ENCODE measurements at regions not wholly inside any gene's neighbourhood (a gene's known extent, or its start where the extent isn't known, plus 50 kb on each side); places are given as distances from the start of the nearest gene placed in this dataset.

GRCh38 chr11:109121173-109121932, 300.6 kb upstream of the C11orf87 start:
- WGBS (ENCODE audit: extremely low coverage, insufficient coverage, insufficient read length) = no CpG with 5 or more reads among the region's 5 CpGs
- H2BK120ac ChIP-seq (ENCODE audit: insufficient read depth, low read length, poor library complexity) = no peak overlapping the region
- no peak overlapping the region for H3K4me2 ChIP-seq (ENCODE audit: low read length)
- H3K4me1 ChIP-seq (ENCODE audit: control insufficient read depth in 1 of 2, insufficient read depth in 2 of 2, low read length in 2 of 2) = no peaks in the 10 kb centered on the region
- no peak overlapping the region for H3K27ac ChIP-seq (ENCODE audit: low read depth, low read length)
- H4K12ac ChIP-seq (ENCODE audit: low read depth, low read length) = no peak overlapping the region
- no peaks in the 10 kb centered on the region for H3K9me3 ChIP-seq (ENCODE audit: insufficient read depth, low read depth, low read length)
- no peak for DNase-seq
- H3K27me3 ChIP-seq (ENCODE audit: insufficient read depth, low read length) = no peaks in the 10 kb centered on the region
- H3K79me1 ChIP-seq (ENCODE audit: low read length) = no peaks in the 10 kb centered on the region
- H2BK12ac ChIP-seq (ENCODE audit: low read length) = no peak overlapping the region
- H3K36me3 ChIP-seq (ENCODE audit: control insufficient read depth in 1 of 2, insufficient read depth in 2 of 2, low read length in 2 of 2) = no peaks in the 10 kb centered on the region
- no peak overlapping the region for H2AK5ac ChIP-seq (ENCODE audit: low read length)
- H3K14ac ChIP-seq (ENCODE audit: low read length) = no peak overlapping the region
- H4K91ac ChIP-seq (ENCODE audit: low read depth, low read length) = no peak overlapping the region
- no peaks in the 10 kb centered on the region for H3K79me2 ChIP-seq (ENCODE audit: control insufficient read depth, insufficient read depth, low read length, poor library complexity)
- H4K8ac ChIP-seq (ENCODE audit: low read depth, low read length) = no peak overlapping the region
- H3K9ac ChIP-seq (ENCODE audit: low read length) = no peak overlapping the region
- no peak overlapping the region for H3K23ac ChIP-seq (ENCODE audit: low read length)
- no peak overlapping the region for H3K18ac ChIP-seq (ENCODE audit: low read length)
- H2AFZ ChIP-seq (ENCODE audit: insufficient read depth, low read length, poor library complexity) = no peak overlapping the region
- H3K4ac ChIP-seq (ENCODE audit: low read depth, low read length) = no peak overlapping the region
- no peak overlapping the region for H3K4me3 ChIP-seq (ENCODE audit: low read depth, low read length)
- H2BK5ac ChIP-seq (ENCODE audit: low read depth, low read length, poor library complexity) = no peak overlapping the region

- no peak overlapping the region for H2AK5ac ChIP-seq (ENCODE audit: low read length)
- no peak overlapping the region for H2BK120ac ChIP-seq (ENCODE audit: insufficient read depth, low read length, poor library complexity)
- H3K36me3 ChIP-seq (ENCODE audit: control insufficient read depth in 1 of 2, insufficient read depth in 2 of 2, low read length in 2 of 2) = no peaks in the 10 kb centered on the region
- DNase-seq = no peak
- H3K27ac ChIP-seq (ENCODE audit: low read depth, low read length) = no peak overlapping the region
- no peak overlapping the region for H3K4ac ChIP-seq (ENCODE audit: low read depth, low read length)
- no peak overlapping the region for H4K8ac ChIP-seq (ENCODE audit: low read depth, low read length)
- no peak overlapping the region for H2AFZ ChIP-seq (ENCODE audit: insufficient read depth, low read length, poor library complexity)
- WGBS (ENCODE audit: extremely low coverage, insufficient coverage, insufficient read length) = no CpG with 5 or more reads among the region's 11 CpGs
- H4K12ac ChIP-seq (ENCODE audit: low read depth, low read length) = no peak overlapping the region
- H2BK12ac ChIP-seq (ENCODE audit: low read length) = no peak overlapping the region
- H3K18ac ChIP-seq (ENCODE audit: low read length) = no peak overlapping the region
- no peak overlapping the region for H3K14ac ChIP-seq (ENCODE audit: low read length)
- H3K23ac ChIP-seq (ENCODE audit: low read length) = no peak overlapping the region
- no peaks in the 10 kb centered on the region for H3K79me2 ChIP-seq (ENCODE audit: control insufficient read depth, insufficient read depth, low read length, poor library complexity)
- H3K9me3 ChIP-seq (ENCODE audit: insufficient read depth, low read depth, low read length) = no peaks in the 10 kb centered on the region
- H3K4me1 ChIP-seq (ENCODE audit: control insufficient read depth in 1 of 2, insufficient read depth in 2 of 2, low read length in 2 of 2) = no peaks in the 10 kb centered on the region
- no peak overlapping the region for H3K4me3 ChIP-seq (ENCODE audit: low read depth, low read length)
- no peak overlapping the region for H4K91ac ChIP-seq (ENCODE audit: low read depth, low read length)
- no peaks in the 10 kb centered on the region for H3K79me1 ChIP-seq (ENCODE audit: low read length)
- no peak overlapping the region for H2BK5ac ChIP-seq (ENCODE audit: low read depth, low read length, poor library complexity)
- no peaks in the 10 kb centered on the region for H3K27me3 ChIP-seq (ENCODE audit: insufficient read depth, low read length)
- H3K9ac ChIP-seq (ENCODE audit: low read length) = no peak overlapping the region
- H3K4me2 ChIP-seq (ENCODE audit: low read length) = no peak overlapping the region
These were observed 297.9 kb upstream of the C11orf87 start for GRCh38 chr11:109123816-109124787.

- H3K4ac ChIP-seq (ENCODE audit: low read depth, low read length) = no peak overlapping the region
- H3K4me2 ChIP-seq (ENCODE audit: low read length) = no peak overlapping the region
- no peak overlapping the region for H3K23ac ChIP-seq (ENCODE audit: low read length)
- DNase-seq = peak in 1 of 2 donors; percentile 66
- no peak overlapping the region for H4K91ac ChIP-seq (ENCODE audit: low read depth, low read length)
- no peak overlapping the region for H4K8ac ChIP-seq (ENCODE audit: low read depth, low read length)
- H3K27ac ChIP-seq (ENCODE audit: low read depth, low read length) = no peak overlapping the region
- H3K79me2 ChIP-seq (ENCODE audit: control insufficient read depth, insufficient read depth, low read length, poor library complexity) = no peaks in the 10 kb centered on the region
- no peaks in the 10 kb centered on the region for H3K36me3 ChIP-seq (ENCODE audit: control insufficient read depth in 1 of 2, insufficient read depth in 2 of 2, low read length in 2 of 2)
- no peak overlapping the region for H2BK5ac ChIP-seq (ENCODE audit: low read depth, low read length, poor library complexity)
- WGBS (ENCODE audit: extremely low coverage, insufficient coverage, insufficient read length) = no CpG with 5 or more reads among the region's 1 CpG
- H3K4me3 ChIP-seq (ENCODE audit: low read depth, low read length) = no peak overlapping the region
- no peak overlapping the region for H2AFZ ChIP-seq (ENCODE audit: insufficient read depth, low read length, poor library complexity)
- no peak overlapping the region for H2AK5ac ChIP-seq (ENCODE audit: low read length)
- no peaks in the 10 kb centered on the region for H3K4me1 ChIP-seq (ENCODE audit: control insufficient read depth in 1 of 2, insufficient read depth in 2 of 2, low read length in 2 of 2)
- H3K9ac ChIP-seq (ENCODE audit: low read length) = no peak overlapping the region
- H3K79me1 ChIP-seq (ENCODE audit: low read length) = no peaks in the 10 kb centered on the region
- no peak overlapping the region for H3K18ac ChIP-seq (ENCODE audit: low read length)
- no peaks in the 10 kb centered on the region for H3K27me3 ChIP-seq (ENCODE audit: insufficient read depth, low read length)
- no peak overlapping the region for H2BK12ac ChIP-seq (ENCODE audit: low read length)
- no peak overlapping the region for H4K12ac ChIP-seq (ENCODE audit: low read depth, low read length)
- no peak overlapping the region for H3K14ac ChIP-seq (ENCODE audit: low read length)
- H3K9me3 ChIP-seq (ENCODE audit: insufficient read depth, low read depth, low read length) = no peaks in the 10 kb centered on the region
- H2BK120ac ChIP-seq (ENCODE audit: insufficient read depth, low read length, poor library complexity) = no peak overlapping the region
These were observed 291.1 kb upstream of the C11orf87 start for GRCh38 chr11:109130910-109131309.

GRCh38 chr11:109132539-109132938, 289.5 kb upstream of the C11orf87 start:
- no peak overlapping the region for H3K4ac ChIP-seq (ENCODE audit: low read depth, low read length)
- no peak overlapping the region for H2BK5ac ChIP-seq (ENCODE audit: low read depth, low read length, poor library complexity)
- no peaks in the 10 kb centered on the region for H3K79me2 ChIP-seq (ENCODE audit: control insufficient read depth, insufficient read depth, low read length, poor library complexity)
- no peak overlapping the region for H2BK120ac ChIP-seq (ENCODE audit: insufficient read depth, low read length, poor library complexity)
- H3K4me1 ChIP-seq (ENCODE audit: control insufficient read depth in 1 of 2, insufficient read depth in 2 of 2, low read length in 2 of 2) = no peaks in the 10 kb centered on the region
- H3K18ac ChIP-seq (ENCODE audit: low read length) = no peak overlapping the region
- H4K12ac ChIP-seq (ENCODE audit: low read depth, low read length) = no peak overlapping the region
- H3K27me3 ChIP-seq (ENCODE audit: insufficient read depth, low read length) = no peaks in the 10 kb centered on the region
- no peak overlapping the region for H2BK12ac ChIP-seq (ENCODE audit: low read length)
- H2AK5ac ChIP-seq (ENCODE audit: low read length) = no peak overlapping the region
- no peak overlapping the region for H3K4me2 ChIP-seq (ENCODE audit: low read length)
- DNase-seq = peak; percentile 1 to 41
- H2AFZ ChIP-seq (ENCODE audit: insufficient read depth, low read length, poor library complexity) = no peak overlapping the region
- H4K91ac ChIP-seq (ENCODE audit: low read depth, low read length) = no peak overlapping the region
- no peaks in the 10 kb centered on the region for H3K36me3 ChIP-seq (ENCODE audit: control insufficient read depth in 1 of 2, insufficient read depth in 2 of 2, low read length in 2 of 2)
- no CpG with 5 or more reads among the region's 4 CpGs for WGBS (ENCODE audit: extremely low coverage, insufficient coverage, insufficient read length)
- no peak overlapping the region for H3K23ac ChIP-seq (ENCODE audit: low read length)
- H3K27ac ChIP-seq (ENCODE audit: low read depth, low read length) = no peak overlapping the region
- H3K9me3 ChIP-seq (ENCODE audit: insufficient read depth, low read depth, low read length) = no peaks in the 10 kb centered on the region
- H3K14ac ChIP-seq (ENCODE audit: low read length) = no peak overlapping the region
- H3K79me1 ChIP-seq (ENCODE audit: low read length) = no peaks in the 10 kb centered on the region
- H4K8ac ChIP-seq (ENCODE audit: low read depth, low read length) = no peak overlapping the region
- H3K4me3 ChIP-seq (ENCODE audit: low read depth, low read length) = no peak overlapping the region
- H3K9ac ChIP-seq (ENCODE audit: low read length) = no peak overlapping the region

Measured in trophoblast cell (in vitro differentiated cells and primary cell).